ENCODE measurements at regions not wholly inside any gene's neighbourhood (a gene's known extent, or its start where the extent isn't known, plus 50 kb on each side); places are given as distances from the start of the nearest gene placed in this dataset.

DNA sequence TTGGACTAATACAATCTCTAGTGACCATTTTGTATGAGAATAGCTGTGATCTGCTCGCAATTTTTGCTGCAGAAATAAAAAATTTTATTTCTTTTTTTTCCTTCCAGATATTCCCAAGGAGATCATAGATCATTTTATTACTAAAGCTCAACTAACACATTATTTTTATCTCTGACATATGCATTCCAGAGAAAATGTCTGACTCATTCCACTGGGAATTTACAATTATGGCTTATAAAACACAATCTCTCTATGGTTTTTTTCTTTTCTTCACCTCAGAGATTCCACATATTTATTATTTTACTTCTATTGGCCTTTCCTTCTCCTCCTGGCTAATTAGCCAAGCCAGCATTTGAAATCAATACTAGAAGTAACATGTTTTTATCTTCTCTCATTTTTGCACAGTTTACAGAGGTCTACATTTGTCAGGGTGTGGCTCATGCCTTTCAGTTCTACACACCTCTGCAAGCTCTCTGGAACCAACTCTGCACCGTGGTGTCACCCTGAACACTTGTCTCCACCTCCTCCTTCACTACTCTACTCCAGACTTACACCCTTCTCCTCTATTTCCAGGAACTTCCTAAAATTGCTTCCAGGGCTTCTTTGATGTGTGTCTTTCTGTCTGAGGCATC, 59.8 kb upstream of the GPM6A start:
- DNase-seq, result no peak

DNA sequence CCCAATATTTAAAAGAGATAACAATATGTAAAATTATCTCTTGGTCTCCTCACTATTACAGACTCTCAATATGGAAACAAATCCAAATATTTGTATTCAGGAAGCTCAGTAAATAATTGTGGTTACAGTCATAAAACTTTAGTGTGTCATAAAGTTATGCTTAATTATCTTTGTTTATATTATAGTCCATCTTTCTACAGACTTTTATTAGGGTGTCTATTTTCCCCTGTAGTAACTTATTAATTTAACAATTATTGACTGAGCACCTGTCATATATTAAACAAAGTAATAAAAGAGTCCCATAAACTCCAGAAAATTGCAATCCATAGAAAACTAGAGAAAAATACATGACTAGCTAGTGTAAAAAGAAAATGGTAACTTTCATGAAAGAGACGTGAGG, 61.6 kb upstream of the GPM6A start:
- DNase-seq, result no peak

DNA sequence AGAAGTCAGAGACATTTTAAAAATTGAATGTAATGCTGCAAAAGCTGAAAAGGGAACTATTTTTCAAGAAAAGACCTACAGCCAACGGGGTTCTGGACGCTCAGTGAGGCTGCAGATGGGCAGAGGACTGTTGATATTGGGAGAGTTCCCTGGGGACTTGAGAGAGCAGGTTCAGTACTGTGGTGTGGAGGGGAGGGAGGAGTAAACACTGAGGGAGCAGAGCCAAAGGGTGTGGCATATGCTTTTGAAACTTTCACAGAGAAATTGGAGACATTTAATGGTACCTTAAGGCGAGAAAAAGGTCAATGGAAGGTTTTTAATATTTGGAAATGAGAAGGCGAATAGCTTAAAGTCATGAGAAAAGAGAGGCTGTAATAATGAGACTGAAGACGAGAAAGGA, 62.2 kb upstream of the GPM6A start:
- DNase-seq, result no peak

DNA sequence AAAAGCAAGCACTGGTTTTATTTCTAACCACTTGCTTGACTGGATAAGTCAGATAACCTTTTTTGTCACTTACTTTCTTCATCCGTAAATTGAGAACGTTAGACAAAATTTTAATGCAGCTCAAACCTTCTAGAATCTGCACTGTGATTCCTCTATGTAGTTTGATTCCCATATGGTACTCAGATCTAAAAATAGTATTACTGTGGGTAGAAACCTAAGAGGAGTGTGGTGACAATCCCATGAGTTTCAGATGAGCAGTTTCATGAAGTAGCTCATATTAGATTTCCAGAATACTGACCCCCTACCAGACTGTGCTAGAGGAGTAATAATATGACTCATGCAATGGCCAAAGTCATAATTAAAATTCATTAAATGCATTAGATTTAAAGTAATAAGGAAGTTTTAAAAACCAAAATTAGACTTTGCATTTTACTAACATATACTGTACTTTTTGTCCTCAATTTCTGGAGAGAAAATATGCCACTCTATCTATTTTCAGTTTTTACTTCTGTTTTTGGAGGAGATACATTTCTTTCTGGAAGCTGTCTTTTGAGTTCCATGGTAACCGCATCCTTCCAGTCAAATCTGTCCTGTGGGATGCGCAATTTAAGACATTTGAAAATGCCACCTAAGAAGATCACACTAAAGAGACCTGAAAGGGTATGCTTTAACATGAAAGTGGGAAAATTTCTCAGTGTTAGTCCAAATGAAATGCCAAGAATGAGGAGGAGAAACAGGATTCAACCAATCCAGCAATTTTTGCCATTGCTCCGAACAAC, 64.1 kb upstream of the GPM6A start:
- no peak for DNase-seq

DNA sequence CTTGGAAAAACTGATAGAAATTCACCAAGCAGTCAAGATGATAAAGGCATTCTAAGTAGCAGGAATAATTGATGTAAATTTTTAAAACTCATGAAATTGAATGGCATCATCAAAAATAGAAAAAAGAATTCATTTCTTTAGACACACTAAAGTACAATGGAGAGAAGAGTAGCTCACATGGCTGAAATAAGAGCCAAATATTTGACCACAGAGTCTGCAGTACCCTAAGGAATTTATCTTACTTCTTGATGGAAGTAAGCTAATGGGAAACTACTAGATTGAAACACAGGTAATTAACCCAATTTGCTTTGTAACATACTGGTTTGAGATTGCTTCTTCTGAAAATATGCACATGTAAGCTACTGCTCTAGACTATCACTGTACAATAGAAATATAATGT, 70.8 kb upstream of the GPM6A start:
- DNase-seq, result no peak

DNA sequence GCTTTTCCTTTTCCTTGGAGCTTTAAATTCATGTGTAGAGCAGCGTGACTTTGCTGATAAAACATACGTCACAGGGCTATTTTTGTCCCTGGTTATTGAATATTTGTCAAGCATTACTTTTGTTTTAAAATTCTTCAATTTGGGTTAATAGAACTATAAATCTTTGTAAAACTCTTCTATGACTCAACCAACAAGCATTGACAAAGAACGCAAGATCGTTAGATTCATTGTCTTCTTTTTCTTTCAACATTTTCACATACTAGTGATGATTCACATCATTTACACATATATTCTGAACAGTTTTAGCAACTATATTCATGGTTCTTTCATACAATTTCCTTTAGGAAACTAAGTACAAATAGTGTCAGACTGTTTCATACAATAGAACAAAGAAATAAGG, 72.0 kb upstream of the GPM6A start:
- peak; percentile 42 for DNase-seq

DNA sequence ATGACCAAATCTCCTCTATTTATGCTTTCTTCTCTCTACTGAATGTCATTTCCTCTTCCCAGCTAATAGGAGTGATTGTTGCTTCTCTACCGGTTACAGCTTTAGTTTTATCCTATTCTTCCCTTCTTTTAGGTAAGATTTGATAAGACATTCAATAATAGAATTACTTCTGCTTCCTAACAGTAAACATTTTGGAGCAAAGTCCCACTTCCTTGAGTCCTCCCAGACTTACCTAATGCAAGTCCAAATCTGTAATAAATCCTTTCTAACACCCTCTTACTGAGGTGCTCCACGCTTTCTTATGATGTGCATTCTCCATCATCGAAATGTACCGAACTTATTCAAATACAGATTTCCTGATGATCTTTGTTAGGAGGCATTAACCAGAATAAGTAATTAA, 79.2 kb upstream of the GPM6A start:
- no peak for DNase-seq

DNA sequence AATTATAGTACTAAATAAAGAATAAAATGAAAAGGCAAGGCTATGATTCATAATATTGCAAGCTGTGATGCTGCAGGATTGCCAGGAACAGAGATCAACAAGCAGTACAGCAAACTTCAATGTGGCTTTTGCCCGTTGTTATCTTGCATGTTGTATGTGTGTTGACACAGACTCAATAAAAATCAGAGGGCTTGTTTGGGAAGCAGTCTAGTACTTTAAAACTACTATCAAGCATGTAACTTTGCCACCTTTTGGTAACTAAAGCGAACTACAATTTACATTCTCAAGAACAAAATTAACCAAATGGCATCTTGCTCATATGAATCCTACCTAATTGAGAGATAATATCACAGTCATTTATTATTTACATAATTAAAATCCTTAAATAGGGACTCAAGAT, 79.8 kb upstream of the GPM6A start:
- peak; percentile 26 for DNase-seq

DNA sequence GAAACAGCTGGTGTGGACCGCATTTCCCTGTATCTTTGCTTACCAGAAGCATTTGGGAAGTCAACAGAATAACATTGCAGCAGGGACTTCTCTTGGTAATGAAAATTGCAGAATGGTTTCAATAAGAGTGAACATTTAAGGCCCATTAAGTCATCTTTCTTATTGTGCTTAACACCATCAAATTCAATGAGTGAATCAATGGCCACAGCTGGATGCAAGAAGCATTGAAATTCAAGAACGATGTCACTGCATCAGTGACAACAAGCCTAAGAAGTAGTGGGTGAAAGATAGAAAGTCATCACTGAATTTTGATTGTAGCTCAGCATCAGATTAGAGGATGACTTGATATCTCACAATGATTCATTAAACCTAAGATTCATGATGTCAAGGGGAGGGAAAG, 93.9 kb upstream of the GPM6A start:
- DNase-seq, result no peak

DNA sequence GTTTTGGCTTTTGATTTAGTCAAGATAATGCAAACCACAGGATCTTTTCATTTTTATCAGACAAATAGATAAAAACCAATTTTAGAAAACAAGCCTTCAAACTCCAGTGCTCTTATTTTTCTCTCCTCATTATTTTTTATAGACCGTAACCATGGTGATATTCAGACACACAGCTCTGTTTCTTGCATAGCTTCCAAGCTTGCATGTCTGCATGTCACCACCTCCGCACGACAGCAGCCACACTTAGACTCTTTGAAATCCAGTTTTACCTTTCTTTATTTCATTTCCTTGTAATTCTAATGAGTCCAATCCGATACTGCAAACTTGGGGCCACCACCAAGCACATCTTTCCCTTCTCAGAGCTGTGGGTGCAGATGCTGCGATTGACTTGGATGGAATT, 94.3 kb upstream of the GPM6A start:
- DNase-seq, result no peak

DNA sequence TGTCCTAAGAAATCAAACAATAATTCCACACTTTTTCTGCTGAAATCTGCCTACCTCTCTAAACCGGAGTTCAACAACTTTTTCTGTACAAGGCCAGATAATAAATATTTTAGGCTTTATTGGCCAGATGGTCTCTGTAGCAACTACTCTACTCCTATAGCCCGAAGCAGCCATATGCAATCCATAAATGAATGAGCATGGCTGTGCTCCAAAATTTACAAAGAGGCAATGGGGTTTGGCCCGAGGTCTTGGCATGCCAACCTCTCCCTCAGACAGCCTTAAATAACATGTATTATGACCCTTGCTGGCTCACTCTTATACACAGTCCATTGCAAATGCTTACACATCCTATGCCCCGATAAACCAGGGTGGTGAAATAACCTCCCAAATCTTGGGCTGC, 98.6 kb upstream of the GPM6A start:
- DNase-seq, result no peak

DNA sequence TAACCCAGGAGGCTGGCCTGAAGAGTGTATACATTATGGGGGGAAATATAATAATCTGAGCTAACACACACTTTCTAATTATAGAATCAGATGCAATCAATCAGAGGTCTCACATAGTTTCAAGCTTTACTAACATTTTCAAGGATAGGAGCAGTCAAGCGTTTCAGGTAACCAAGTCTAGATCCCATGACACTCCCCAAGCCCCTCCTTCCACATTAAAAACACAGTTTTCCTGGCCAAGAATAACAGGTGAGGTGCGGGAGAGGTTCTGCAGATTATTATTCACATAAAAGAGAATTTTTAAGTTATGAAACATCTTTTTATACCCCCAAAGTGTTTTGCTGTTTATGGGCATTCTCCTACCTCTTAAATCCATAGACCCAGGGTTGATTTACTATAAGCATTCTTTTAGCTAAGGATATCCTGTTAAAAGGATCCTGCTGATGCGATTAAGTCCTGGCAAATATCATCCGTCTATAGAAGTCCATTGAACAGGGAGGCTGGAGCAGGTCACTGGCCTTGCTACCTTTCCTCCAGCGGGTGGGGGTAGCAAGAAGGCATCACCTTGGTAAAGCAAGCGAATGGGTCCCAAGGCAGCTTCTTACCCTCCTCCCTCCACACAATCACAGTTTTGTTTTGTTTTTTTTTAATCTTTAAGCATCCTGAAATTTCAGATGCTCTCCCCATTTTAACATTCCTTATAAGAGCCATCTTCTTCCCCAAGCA, 104.7 kb upstream of the GPM6A start:
- DNase-seq, result no peak

DNA sequence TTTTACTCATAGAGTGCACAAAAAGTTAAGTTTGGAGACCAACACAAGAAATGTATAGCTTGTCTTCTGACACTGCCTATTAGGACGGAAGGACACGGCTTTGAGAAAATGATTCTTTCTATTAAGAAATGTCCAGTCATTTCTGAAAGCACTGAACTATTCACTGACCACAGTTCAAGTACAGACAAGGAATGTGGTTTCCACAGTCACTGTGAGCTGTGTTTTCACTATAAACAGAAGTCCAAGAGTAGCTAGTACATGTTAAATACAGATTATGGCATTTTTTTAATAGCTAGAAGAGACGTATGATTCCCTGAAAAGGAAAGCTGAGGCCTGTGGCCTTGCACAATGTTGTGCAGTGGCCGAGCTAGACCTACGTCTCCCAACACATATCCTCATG, 115.1 kb upstream of the GPM6A start:
- no peak for DNase-seq

DNA sequence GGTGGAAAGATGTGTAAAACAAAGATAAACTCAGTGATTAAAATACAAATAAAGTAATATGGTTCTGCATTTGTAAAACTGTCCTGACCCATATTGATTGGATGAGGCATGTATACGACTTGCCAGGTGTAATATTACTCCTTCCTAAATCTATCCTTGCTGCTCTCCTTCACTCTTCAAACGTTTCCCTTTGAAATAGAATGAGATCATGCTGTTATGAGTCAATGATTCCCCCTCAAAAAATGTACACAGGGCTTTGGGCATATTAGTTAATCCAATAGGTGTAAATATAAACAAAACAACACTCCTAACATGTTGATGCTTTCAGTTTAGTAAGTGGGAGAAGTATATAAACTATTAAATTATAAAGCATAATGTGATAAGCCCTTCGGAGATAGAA, 117.4 kb upstream of the GPM6A start:
- DNase-seq, result no peak

DNA sequence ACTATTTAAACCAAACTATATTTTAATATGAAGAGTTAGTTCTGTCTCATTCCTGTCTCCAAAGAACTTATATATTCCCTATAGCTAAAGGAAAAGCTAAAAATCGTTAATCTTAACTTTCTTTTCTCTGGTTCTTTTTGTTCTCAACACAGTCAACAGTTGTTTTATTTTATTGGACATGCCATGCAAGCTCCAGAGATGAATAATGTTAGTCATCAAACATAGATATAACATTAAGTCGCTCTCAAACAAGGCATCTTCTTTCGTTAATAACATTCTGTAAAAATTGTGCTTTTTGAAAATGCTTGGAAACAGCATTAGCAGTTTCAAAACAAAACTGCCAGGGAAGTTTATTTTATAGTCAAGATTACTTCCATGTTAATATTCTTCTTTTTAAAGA, 117.9 kb upstream of the GPM6A start:
- no peak for DNase-seq

DNA sequence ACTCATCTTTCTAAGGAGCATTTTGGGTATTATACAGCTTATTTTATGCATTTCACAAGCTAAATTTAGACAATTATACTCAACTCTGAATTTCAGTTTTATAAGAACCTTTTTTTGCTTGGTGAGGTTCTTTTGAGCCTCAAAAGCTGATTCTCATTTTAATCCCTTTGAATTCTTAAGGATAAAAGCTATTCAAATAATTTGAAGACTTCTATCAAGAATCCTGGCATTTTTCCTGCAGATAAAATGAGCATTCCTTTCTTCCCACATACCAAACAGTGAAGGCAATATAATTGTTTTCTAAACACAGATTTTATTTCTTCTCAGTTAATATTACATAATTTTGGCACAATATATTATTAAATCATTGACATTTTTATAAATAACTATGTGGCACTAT, 118.4 kb upstream of the GPM6A start:
- no peak for DNase-seq

DNA sequence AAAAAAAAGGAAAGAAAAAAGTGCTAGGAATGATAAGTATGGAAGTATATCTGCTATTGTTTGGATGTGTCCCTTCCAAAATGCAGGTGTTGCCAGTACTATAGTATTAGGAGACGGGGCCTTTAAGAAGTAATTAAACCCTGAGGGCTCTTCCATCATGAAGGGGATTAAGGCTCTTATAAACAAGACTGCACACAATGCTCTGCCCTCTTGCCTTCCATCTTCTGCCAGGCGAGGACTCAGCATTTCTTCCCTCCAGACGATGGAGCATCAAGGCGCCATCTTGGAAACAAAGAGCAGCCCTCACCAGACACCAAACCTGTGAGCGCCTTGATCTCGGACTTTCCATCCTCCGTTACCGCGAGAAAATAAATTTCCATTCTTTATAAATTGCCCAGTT, 120.1 kb upstream of the GPM6A start:
- no peak for DNase-seq

DNA sequence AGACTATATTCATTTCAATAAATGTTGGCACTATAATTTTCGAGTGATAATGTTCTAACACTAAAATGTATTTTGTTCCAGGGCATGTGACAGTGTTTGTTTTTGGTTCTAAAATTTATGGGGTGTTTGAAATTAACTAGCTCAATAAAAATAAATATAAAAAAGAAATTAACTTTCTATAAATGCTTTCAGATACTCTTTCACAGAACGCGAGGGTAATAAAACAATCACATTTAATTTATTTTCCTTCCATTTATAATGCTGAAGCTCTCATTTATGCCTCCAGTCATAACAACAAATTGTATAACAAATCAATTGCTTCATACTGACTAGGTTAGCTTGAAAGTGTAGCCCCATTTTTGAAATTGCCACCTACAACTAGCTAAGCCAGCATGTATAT, 122.4 kb upstream of the GPM6A start:
- DNase-seq, result no peak

DNA sequence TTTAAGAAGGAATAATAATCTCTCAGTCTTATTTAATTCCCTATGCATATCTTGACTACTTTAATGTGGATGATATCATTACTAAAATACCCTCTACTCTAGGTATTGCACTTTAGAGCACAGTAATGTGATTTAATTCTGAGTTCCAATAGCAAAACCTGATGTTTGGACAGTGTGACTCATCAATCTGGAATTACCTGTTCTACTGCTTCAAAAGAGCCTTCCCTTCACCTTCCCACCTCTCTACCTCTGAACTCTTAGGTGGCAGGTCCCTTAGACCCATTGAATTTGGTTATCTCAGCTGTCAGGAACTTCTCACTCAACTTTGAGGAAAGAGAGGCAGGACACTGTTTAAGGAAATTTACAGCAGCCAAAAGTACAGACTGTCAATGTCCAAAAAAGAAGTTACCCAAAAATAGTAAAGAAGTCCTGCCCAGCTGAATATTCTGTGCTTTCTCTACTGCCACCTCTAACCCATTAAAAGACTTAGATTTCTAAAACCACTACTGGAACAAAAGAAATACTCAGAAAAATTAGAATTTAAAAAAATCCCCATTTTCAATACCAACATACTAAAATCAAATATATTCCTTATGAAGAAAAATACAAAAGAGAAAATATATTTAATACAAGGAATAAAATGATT, 123.1 kb upstream of the GPM6A start:
- DNase-seq, result no peak

DNA sequence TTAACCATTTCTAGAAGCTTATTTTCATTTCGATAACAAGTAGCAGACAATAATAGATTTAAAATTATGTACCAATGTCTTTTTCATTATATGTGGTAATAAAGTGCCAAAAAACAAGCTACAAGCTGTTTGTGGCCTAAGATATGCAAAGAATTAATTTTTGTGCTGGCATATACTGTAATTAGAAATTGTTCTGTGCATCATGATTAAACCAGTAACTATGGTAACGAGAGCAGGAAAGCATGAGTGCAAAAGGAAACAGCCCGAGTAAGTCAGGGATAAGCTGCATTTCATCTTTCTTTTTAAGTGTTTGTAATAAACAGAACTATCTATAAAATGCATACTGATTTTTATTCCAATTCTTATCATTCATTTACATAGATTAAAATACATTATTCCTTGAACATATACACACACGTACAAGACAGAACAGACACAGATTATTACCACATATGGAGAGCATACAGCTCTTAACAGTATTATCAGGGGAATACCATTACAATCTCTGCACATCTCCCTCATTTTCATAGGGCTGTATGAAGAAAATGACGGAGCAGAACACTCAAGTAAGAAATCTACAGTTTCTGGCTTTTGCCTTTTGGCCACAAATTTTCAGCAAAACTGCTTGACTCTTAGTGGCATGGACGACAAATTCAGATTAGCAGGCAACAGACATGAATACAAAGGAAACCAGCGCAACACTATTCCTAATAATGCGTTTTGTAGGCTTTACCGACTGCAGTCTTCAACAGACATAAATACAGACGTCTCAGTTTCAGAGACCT, 121.3 kb upstream of the WDR17 start:
- DNase-seq, result no peak

DNA sequence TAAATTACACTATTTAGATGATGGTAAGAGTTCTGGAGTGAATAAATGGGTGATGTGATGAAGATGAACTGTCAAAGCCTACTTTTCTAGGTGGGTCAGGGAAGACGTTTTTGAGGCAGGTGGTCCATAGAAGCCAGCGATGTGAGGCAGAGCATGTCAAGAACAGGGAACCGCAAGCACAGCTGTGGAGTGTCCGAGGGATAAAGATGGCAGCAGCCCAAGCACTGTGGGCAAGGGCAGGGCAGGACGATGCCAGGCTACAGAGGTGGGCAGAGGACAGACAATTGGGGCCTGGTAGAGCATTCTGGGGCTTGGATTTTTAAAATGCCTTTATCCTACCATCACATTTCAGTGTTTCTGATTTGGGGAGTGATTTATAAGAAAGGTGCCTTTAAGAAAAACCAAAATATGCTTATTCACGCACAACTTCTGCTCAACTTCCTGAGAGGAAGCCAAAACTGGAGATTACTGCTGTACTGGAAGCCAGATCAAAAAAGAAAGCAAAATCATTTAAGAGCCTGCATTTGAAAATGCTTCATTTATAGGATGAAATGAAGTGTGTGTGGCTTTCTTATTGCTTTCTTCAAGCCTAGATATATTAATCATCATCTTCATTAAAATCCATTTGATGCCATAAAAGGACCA, 119.0 kb upstream of the WDR17 start:
- no peak for DNase-seq

DNA sequence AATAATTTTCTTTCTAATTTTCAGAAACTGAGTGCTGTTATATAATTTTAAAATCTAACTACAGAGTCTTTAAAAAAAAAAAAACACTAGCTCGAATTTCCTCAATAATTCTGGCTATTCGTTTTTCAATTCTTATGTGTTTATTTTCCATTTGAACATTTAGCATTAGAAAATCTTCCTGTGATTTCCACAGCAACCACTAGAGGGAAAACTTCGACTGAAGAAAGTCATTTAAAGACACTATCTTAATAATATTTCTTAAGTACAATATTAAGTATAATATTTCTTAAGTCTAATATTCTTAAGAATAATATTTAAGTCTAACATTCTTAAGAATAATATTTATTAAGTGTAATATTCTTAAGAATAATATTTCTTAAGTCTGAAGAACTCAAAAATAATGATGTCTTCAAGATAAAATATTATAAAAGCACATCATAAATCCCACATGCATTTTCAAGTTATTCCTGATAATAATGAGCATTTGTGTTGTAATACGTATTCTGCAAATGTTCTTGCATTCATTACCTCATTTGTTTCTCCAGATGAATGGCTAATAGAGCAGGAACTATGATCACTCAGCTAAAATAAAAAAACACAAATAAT, 118.4 kb upstream of the WDR17 start:
- DNase-seq, result peak; percentile 12
